DOHH2 (cell line): ENCODE measurements at regions not wholly inside any gene's neighbourhood (a gene's known extent, or its start where the extent isn't known, plus 50 kb on each side); places are given as distances from the start of the nearest gene placed in this dataset.

ENCODE experiments used
- CTCF ChIP-seq: fragments of 200-600 bp; sonication (generic); IDR thresholded peaks from one replicate; pipeline ENCODE4 v1.5.1; 2014; ENCODE audit warnings: antibody characterized with exemption, mild to moderate bottlenecking, low read depth, low read length; ENCODE audit not compliant: poor library complexity, severe bottlenecking
- EZH2phosphoT487 ChIP-seq: fragments of 200-600 bp; sonication (generic); IDR thresholded peaks from 2 replicates; pipeline ENCODE4 v1.6.1; 2017; ENCODE audit warnings: borderline replicate concordance, mild to moderate bottlenecking, antibody characterized with exemption, low read length, moderate library complexity, mixed read lengths

GRCh38 chr4:120353235-120353634 is 286.6 kb upstream of the MAD2L1 start:
- no peak for TF ChIP-seq CTCF
- no peak for TF ChIP-seq EZH2phosphoT487
